SU-DHL-6 (cell line): ENCODE measurements at regions not wholly inside any gene's neighbourhood (a gene's known extent, or its start where the extent isn't known, plus 50 kb on each side); places are given as distances from the start of the nearest gene placed in this dataset.

Source experiments
- H2AFZ ChIP-seq: fragments of 200-600 bp; sonication (generic); 2 replicates; pipeline ENCODE4 v1.6.1; 2014; ENCODE audit warnings: low read depth, mild to moderate bottlenecking, moderate library complexity, mixed read lengths, antibody characterized with exemption, low read length; ENCODE audit not compliant: severe bottlenecking
- H3F3A ChIP-seq: fragments of 200-600 bp; shearing (Covaris generic); 2 replicates; pipeline ENCODE4 v1.6.0; 2016; ENCODE audit warnings: antibody characterized with exemption, mild to moderate bottlenecking; ENCODE audit not compliant: insufficient read depth
- H3K27ac ChIP-seq: fragments of 200-600 bp; sonication (generic); 2 replicates; pipeline ENCODE4 v1.5.1; 2016; ENCODE audit warnings: low read depth, mild to moderate bottlenecking, low read length, moderate library complexity, mixed read lengths
- H3K27me3 ChIP-seq: fragments of 200-600 bp; sonication (generic), shearing (Covaris generic); 2 replicates; pipeline ENCODE4 v1.6.0; 2014; ENCODE audit warnings: mild to moderate bottlenecking, low read length
- H3K36me3 ChIP-seq: fragments of 200-600 bp; sonication (generic); 2 replicates; pipeline ENCODE4 v1.6.1; 2014; ENCODE audit warnings: mild to moderate bottlenecking, low read length, mixed read lengths
- H3K4me2 ChIP-seq: fragments of 300-600, 200-600 bp; shearing (Covaris generic), sonication (generic); 2 replicates; pipeline ENCODE4 v1.6.0; 2014; ENCODE audit warnings: low read length, low read depth, mild to moderate bottlenecking; ENCODE audit not compliant: poor library complexity, severe bottlenecking
- H3K4me3 ChIP-seq: fragments of 200-600 bp; sonication (generic); 2 replicates; pipeline ENCODE4 v1.5.1; 2014; ENCODE audit warnings: antibody characterized with exemption, low read length, mild to moderate bottlenecking, mixed read lengths; ENCODE audit not compliant: insufficient read depth, poor library complexity, severe bottlenecking
- H3K79me2 ChIP-seq: fragments of 200-600 bp; sonication (generic); 2 replicates; pipeline ENCODE4 v1.6.1; 2014; ENCODE audit warnings: mild to moderate bottlenecking, low read length, moderate library complexity; ENCODE audit not compliant: insufficient read depth
- H3K9ac ChIP-seq: fragments of 200-600 bp; sonication (generic); 2 replicates; pipeline ENCODE4 v1.7.0; 2014; ENCODE audit warnings: mild to moderate bottlenecking, low read length
- H3K9me2 ChIP-seq: fragments of 200-600 bp; sonication (generic); replicated peaks from 2 replicates; pipeline ENCODE4 v1.6.1; 2014; ENCODE audit warnings: low read length; ENCODE audit not compliant: insufficient read depth
- H3K9me3 ChIP-seq: fragments of 200-600 bp; sonication (generic); 2 replicates; pipeline ENCODE4 v1.6.1; 2014; ENCODE audit warnings: low read length, mixed read lengths; ENCODE audit not compliant: insufficient read depth
- H4K20me1 ChIP-seq: fragments of 200-600 bp; sonication (generic); 2 replicates; pipeline ENCODE4 v1.6.1; 2014; ENCODE audit warnings: low read depth, mild to moderate bottlenecking, antibody characterized with exemption, low read length, moderate library complexity, mixed read lengths
- CTCF ChIP-seq: fragments of 200-600 bp; sonication (generic); IDR thresholded peaks from one replicate; pipeline ENCODE4 v1.5.1; 2017; ENCODE audit warnings: antibody characterized with exemption, mild to moderate bottlenecking, low read length, moderate library complexity; ENCODE audit not compliant: insufficient read depth, poor library complexity, severe bottlenecking
- EZH2phosphoT487 ChIP-seq: fragments of 200-600 bp; sonication (generic), shearing (Covaris generic); conservative IDR thresholded peaks from 2 replicates; pipeline ENCODE4 v1.6.1; 2018; ENCODE audit warnings: mild to moderate bottlenecking, antibody characterized with exemption, low read length, moderate library complexity, mixed read lengths

- Histone ChIP-seq H3K36me3 (no peaks in the 10 kb centered on the region), H3K9ac (no peak overlapping the region), H3F3A (no peaks in the 10 kb centered on the region), H2AFZ (no peak overlapping the region), H3K79me2 (no peaks in the 10 kb centered on the region), H3K27ac (no peak overlapping the region), H4K20me1 (no peaks in the 10 kb centered on the region), H3K27me3 (no peaks in the 10 kb centered on the region), H3K9me2 (no peaks in the 10 kb centered on the region), H3K9me3 (no peaks in the 10 kb centered on the region), H3K4me3 (no peak overlapping the region), H3K4me2 (no peak overlapping the region)
- TF ChIP-seq EZH2phosphoT487 (no peak), CTCF (no peak)
These were observed 97.7 kb downstream of the GYPC start for GRCh38 chr2:126753501-126754212.

GRCh38 chr2:126754240-126755004, 98.5 kb downstream of the GYPC start:
- Histone ChIP-seq H3K4me3 (no peak overlapping the region), H3K36me3 (no peaks in the 10 kb centered on the region), H3K4me2 (no peak overlapping the region), H3K27me3 (no peaks in the 10 kb centered on the region), H3F3A (no peaks in the 10 kb centered on the region), H3K9me3 (no peaks in the 10 kb centered on the region), H3K79me2 (no peaks in the 10 kb centered on the region), H3K9me2 (no peaks in the 10 kb centered on the region), H3K9ac (no peak overlapping the region), H4K20me1 (no peaks in the 10 kb centered on the region), H3K27ac (no peak overlapping the region), H2AFZ (no peak overlapping the region)
- TF ChIP-seq EZH2phosphoT487 (no peak), CTCF (no peak)

- no peak overlapping the region for H3K4me3 ChIP-seq
- H3K27me3 ChIP-seq: no peaks in the 10 kb centered on the region
- H3K9ac ChIP-seq: no peak overlapping the region
- H4K20me1 ChIP-seq: no peaks in the 10 kb centered on the region
- no peak overlapping the region for H3K4me2 ChIP-seq
- H3F3A ChIP-seq: no peaks in the 10 kb centered on the region
- H3K9me3 ChIP-seq: no peaks in the 10 kb centered on the region
- H3K27ac ChIP-seq: no peak overlapping the region
- H3K9me2 ChIP-seq: no peaks in the 10 kb centered on the region
- TF ChIP-seq EZH2phosphoT487 (no peak), CTCF (no peak)
- no peak overlapping the region for H2AFZ ChIP-seq
- H3K36me3 ChIP-seq: no peaks in the 10 kb centered on the region
- no peaks in the 10 kb centered on the region for H3K79me2 ChIP-seq
These were observed 100.2 kb downstream of the GYPC start for GRCh38 chr2:126756125-126756524.
